SU-DHL-6 (cell line): ENCODE measurements at regions not wholly inside any gene's neighbourhood (a gene's known extent, or its start where the extent isn't known, plus 50 kb on each side); places are given as distances from the start of the nearest gene placed in this dataset.

ENCODE experiments used
- EZH2phosphoT487 ChIP-seq: fragments of 200-600 bp; sonication (generic), shearing (Covaris generic); conservative IDR thresholded peaks from 2 replicates; pipeline ENCODE4 v1.6.1; 2018; ENCODE audit warnings: mild to moderate bottlenecking, antibody characterized with exemption, low read length, moderate library complexity, mixed read lengths
- TF ChIP-seq, protein P1 (sequence below): fragments of 200-600 bp; sonication (generic); IDR thresholded peaks from one replicate; pipeline ENCODE4 v1.5.1; 2017; ENCODE audit warnings: antibody characterized with exemption, mild to moderate bottlenecking, low read length, moderate library complexity; ENCODE audit not compliant: insufficient read depth, poor library complexity, severe bottlenecking

DNA sequence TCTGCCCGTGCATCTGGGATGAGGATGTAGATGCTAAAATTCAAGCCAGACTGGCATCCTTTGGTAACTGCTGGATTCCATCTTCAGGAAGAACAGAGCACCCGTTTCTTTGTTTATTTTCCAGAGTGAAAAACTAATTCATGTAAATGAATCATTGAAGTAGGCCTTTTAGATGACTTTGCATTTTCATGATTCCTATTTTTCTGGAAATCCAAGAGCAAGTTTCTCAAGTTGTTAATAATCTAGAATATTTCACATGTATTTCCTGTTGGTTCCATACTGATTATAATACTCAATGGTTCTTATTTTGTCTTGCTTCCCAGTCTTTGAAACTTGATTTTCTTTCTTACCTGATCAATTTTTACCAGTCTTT, 328.4 kb downstream of the LPIN1 start:
- TF ChIP-seq EZH2phosphoT487, result no peak
- TF ChIP-seq, protein P1, sequence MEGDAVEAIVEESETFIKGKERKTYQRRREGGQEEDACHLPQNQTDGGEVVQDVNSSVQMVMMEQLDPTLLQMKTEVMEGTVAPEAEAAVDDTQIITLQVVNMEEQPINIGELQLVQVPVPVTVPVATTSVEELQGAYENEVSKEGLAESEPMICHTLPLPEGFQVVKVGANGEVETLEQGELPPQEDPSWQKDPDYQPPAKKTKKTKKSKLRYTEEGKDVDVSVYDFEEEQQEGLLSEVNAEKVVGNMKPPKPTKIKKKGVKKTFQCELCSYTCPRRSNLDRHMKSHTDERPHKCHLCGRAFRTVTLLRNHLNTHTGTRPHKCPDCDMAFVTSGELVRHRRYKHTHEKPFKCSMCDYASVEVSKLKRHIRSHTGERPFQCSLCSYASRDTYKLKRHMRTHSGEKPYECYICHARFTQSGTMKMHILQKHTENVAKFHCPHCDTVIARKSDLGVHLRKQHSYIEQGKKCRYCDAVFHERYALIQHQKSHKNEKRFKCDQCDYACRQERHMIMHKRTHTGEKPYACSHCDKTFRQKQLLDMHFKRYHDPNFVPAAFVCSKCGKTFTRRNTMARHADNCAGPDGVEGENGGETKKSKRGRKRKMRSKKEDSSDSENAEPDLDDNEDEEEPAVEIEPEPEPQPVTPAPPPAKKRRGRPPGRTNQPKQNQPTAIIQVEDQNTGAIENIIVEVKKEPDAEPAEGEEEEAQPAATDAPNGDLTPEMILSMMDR, result no peak
